ENCODE measurements at regions not wholly inside any gene's neighbourhood (a gene's known extent, or its start where the extent isn't known, plus 50 kb on each side); places are given as distances from the start of the nearest gene placed in this dataset.

DNA sequence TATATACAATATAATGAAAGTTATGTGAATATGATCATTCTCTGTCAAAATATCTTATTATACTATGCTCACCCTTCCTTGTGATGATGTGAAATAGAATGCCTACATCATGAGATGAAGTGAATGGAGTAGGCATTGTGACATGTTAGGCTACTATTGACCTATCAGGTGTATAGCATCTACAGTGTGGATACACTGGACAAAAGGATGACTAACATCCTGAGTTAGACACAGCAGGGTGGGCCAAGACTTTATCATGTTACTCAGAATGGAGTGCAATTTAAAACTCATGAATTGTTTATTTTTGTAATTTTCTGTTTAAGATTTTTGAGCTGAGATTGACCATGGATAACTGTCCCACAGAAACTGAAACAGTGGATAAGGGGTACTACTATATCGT is 53.4 kb upstream of the NAV3 start:
- H3K4me3 ChIP-seq (ENCODE audit: insufficient read depth, low read length) = no peak overlapping the region
- H4K20me1 ChIP-seq (ENCODE audit: insufficient read depth, low read length) = no peaks in the 10 kb centered on the region
- H3K79me2 ChIP-seq (ENCODE audit: insufficient read depth, low read length) = no peaks in the 10 kb centered on the region
- no peaks in the 10 kb centered on the region for H3K27me3 ChIP-seq (ENCODE audit: insufficient read depth, low read length)
- no peaks in the 10 kb centered on the region for H3K36me3 ChIP-seq (ENCODE audit: insufficient read depth, low read length)
- no peak overlapping the region for H3K4me2 ChIP-seq (ENCODE audit: insufficient read depth, low read length)
- no peak overlapping the region for H3K27ac ChIP-seq (ENCODE audit: low read depth, low read length)
- DNase-seq (ENCODE audit: insufficient read length, low spot score, missing footprints) = no peak
- H3K9me3 ChIP-seq (ENCODE audit: low read depth, low read length) = no peaks in the 10 kb centered on the region
- H3K4me1 ChIP-seq (ENCODE audit: insufficient read depth, low read length) = no peaks in the 10 kb centered on the region
- no peak overlapping the region for H2AFZ ChIP-seq (ENCODE audit: low read length)
- TF ChIP-seq, protein P1, sequence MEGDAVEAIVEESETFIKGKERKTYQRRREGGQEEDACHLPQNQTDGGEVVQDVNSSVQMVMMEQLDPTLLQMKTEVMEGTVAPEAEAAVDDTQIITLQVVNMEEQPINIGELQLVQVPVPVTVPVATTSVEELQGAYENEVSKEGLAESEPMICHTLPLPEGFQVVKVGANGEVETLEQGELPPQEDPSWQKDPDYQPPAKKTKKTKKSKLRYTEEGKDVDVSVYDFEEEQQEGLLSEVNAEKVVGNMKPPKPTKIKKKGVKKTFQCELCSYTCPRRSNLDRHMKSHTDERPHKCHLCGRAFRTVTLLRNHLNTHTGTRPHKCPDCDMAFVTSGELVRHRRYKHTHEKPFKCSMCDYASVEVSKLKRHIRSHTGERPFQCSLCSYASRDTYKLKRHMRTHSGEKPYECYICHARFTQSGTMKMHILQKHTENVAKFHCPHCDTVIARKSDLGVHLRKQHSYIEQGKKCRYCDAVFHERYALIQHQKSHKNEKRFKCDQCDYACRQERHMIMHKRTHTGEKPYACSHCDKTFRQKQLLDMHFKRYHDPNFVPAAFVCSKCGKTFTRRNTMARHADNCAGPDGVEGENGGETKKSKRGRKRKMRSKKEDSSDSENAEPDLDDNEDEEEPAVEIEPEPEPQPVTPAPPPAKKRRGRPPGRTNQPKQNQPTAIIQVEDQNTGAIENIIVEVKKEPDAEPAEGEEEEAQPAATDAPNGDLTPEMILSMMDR (IDR thresholded peaks at IDR 0.05; ENCODE audit: extremely low read depth, low read depth, low read length) = no peak

DNA sequence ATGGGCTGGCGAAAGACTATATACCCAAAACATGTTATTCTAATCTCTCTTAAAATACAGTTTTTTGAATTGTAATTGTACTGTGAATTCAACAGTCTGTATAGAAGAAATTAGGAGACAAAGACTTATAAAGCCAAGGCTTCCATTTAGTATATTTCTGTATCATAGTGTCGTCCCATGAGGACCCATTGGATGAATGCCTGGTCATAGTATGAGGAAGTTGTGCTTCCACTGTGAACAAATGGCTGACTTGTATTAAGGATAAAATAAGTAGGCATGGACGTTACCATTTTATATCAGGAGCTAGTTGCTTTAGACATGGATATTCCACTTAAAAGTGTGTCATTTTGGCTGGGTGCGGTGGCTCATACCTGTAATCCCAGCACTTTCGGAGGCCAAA is 55.9 kb upstream of the NAV3 start:
- Histone ChIP-seq H3K36me3 (ENCODE audit: insufficient read depth, low read length) (no peaks in the 10 kb centered on the region), H3K27me3 (ENCODE audit: insufficient read depth, low read length) (no peaks in the 10 kb centered on the region)
- TF ChIP-seq, protein P1 (IDR thresholded peaks at IDR 0.05; ENCODE audit: extremely low read depth, low read depth, low read length) = no peak

DNA sequence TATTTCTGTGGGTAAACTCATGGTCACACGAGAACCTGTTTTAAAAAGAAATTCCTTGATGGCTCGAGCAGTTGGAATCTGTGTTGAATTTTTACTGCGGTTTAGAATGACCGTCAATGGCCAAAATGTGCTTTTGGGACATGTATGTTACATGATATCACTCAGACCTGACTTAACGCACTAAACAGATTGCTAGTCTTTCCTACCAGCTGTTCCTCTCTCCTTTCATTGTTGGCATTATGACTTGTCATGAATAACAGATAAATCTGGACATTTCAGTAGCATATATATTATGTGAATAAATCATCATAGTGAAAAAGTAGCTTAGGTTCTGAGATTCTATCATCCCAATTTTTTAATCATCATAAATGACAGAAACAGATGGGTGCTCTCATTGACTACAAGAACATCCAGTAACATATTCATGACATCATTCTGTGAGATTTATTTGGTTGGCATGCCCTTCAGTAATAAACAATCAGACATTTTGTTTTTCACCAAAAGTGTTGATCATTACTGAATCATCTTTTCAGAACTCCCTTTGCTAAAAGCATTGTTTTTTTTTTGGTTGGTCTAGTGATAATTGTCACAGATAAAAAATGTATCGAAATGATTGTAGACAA is 57.9 kb upstream of the NAV3 start:
- TF ChIP-seq, protein P1 (IDR thresholded peaks at IDR 0.05; ENCODE audit: extremely low read depth, low read depth, low read length) = no peak
- H3K79me2 ChIP-seq (ENCODE audit: insufficient read depth, low read length) = no peaks in the 10 kb centered on the region
- H3K27ac ChIP-seq (ENCODE audit: low read depth, low read length) = no peak overlapping the region
- no peaks in the 10 kb centered on the region for H3K4me1 ChIP-seq (ENCODE audit: insufficient read depth, low read length)
- no peak for DNase-seq (ENCODE audit: insufficient read length, low spot score, missing footprints)
- H3K36me3 ChIP-seq (ENCODE audit: insufficient read depth, low read length) = no peaks in the 10 kb centered on the region
- no peak overlapping the region for H2AFZ ChIP-seq (ENCODE audit: low read length)
- no peaks in the 10 kb centered on the region for H3K27me3 ChIP-seq (ENCODE audit: insufficient read depth, low read length)
- no peaks in the 10 kb centered on the region for H4K20me1 ChIP-seq (ENCODE audit: insufficient read depth, low read length)
- H3K9me3 ChIP-seq (ENCODE audit: low read depth, low read length) = peaks cover 2% of the 10 kb centered on the region
- no peak overlapping the region for H3K4me2 ChIP-seq (ENCODE audit: insufficient read depth, low read length)
- H3K4me3 ChIP-seq (ENCODE audit: insufficient read depth, low read length) = no peak overlapping the region

More for the DNA sequence above, 55.9 kb upstream of the NAV3 start:
- no peaks in the 10 kb centered on the region for H3K79me2 ChIP-seq (ENCODE audit: insufficient read depth, low read length)
- DNase-seq (ENCODE audit: insufficient read length, low spot score, missing footprints) = no peak
- no peak overlapping the region for H3K4me2 ChIP-seq (ENCODE audit: insufficient read depth, low read length)
- H2AFZ ChIP-seq (ENCODE audit: low read length) = no peak overlapping the region
- H4K20me1 ChIP-seq (ENCODE audit: insufficient read depth, low read length) = no peaks in the 10 kb centered on the region
- no peaks in the 10 kb centered on the region for H3K4me1 ChIP-seq (ENCODE audit: insufficient read depth, low read length)
- no peaks in the 10 kb centered on the region for H3K9me3 ChIP-seq (ENCODE audit: low read depth, low read length)
- no peak overlapping the region for H3K4me3 ChIP-seq (ENCODE audit: insufficient read depth, low read length)
- H3K27ac ChIP-seq (ENCODE audit: low read depth, low read length) = no peak overlapping the region

DNA sequence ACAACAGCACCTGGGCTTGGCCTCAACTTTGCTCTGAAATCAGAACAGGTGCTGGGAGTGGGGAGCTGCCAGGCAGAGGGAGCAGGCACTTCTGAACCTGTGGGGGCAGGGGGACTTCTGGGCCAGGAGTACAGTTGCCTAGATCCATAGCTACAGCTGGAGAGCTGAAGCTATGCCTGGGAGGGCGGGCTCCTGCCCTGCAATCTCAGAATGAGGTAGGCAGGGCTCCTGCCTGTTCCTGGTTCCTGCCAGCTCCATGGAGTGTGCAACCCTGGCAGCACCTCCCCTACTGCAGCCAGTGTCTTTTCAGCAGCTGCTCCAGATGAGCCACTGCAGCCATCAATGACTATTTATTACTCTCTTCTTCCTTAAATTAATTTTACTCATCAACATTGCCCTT is 62.1 kb upstream of the NAV3 start:
- no peak overlapping the region for H3K4me2 ChIP-seq (ENCODE audit: insufficient read depth, low read length)
- H2AFZ ChIP-seq (ENCODE audit: low read length) = no peak overlapping the region

More for the DNA sequence above, 62.1 kb upstream of the NAV3 start:
- no peaks in the 10 kb centered on the region for H3K36me3 ChIP-seq (ENCODE audit: insufficient read depth, low read length)
- no peaks in the 10 kb centered on the region for H3K4me1 ChIP-seq (ENCODE audit: insufficient read depth, low read length)
- TF ChIP-seq, protein P1 (IDR thresholded peaks at IDR 0.05; ENCODE audit: extremely low read depth, low read depth, low read length) = no peak
- no peaks in the 10 kb centered on the region for H3K79me2 ChIP-seq (ENCODE audit: insufficient read depth, low read length)
- H3K4me3 ChIP-seq (ENCODE audit: insufficient read depth, low read length) = no peak overlapping the region
- no peak overlapping the region for H3K27ac ChIP-seq (ENCODE audit: low read depth, low read length)
- peaks cover 3% of the 10 kb centered on the region for H3K9me3 ChIP-seq (ENCODE audit: low read depth, low read length)
- no peak for DNase-seq (ENCODE audit: insufficient read length, low spot score, missing footprints)
- no peaks in the 10 kb centered on the region for H3K27me3 ChIP-seq (ENCODE audit: insufficient read depth, low read length)
- no peaks in the 10 kb centered on the region for H4K20me1 ChIP-seq (ENCODE audit: insufficient read depth, low read length)

All from osteoblast (primary cell).